ENCODE measurements at regions not wholly inside any gene's neighbourhood (a gene's known extent, or its start where the extent isn't known, plus 50 kb on each side); places are given as distances from the start of the nearest gene placed in this dataset.
"Not testable (repeated sequence)": the region's sequence is repeated elsewhere in the genome, so short reads cannot be mapped to it uniquely, and the experiment has no call there.

DNA sequence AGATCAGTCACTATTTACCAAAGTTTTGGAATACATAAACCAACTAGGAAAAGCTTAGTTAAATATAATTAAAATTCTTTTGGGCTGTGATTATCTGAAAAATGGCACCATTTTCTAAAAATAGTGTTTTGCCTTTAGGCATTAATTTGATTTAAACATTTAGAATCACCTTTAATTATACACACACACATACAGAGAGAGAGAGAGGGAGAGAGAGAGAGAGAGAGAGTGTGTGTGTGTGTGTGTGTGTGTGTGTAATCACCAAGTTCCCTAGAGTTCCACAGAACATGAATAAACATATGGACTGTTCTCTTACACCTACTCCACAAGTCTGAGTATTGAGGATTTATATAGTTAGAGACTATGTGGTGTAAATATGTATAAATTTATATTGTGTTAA is 141.2 kb upstream of the ATXN1 start:
- no peak for DNase-seq

- no peak for DNase-seq
Measured at GRCh38 chr6:16901782-16902181, 140.5 kb upstream of the ATXN1 start.

- DNase-seq = no peak
Measured at GRCh38 chr6:16901306-16901705, 140.0 kb upstream of the ATXN1 start.

GRCh38 chr6:16898640-16899396 is 137.6 kb upstream of the ATXN1 start:
- no peak for DNase-seq

GRCh38 chr6:16897669-16898068 is 136.4 kb upstream of the ATXN1 start:
- no peak for DNase-seq

DNA sequence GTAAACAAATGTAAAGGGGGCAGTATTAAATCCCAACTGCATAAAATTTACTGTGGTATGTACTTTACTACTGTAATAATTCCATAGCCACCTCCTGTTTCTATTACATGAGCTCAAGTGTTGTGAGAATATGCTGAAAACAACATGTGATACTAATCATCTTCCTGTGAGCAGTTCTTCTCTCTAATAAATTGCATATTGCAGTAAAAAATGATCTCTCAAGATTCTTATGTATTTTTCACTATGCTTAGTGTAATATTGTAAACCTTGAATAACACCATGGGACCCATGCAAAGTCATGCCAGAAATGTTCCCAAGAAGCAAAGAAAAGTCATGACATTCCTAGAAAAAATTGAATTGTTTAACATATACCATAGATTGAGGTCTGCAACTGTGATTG is 133.0 kb upstream of the ATXN1 start:
- no peak for DNase-seq

DNA sequence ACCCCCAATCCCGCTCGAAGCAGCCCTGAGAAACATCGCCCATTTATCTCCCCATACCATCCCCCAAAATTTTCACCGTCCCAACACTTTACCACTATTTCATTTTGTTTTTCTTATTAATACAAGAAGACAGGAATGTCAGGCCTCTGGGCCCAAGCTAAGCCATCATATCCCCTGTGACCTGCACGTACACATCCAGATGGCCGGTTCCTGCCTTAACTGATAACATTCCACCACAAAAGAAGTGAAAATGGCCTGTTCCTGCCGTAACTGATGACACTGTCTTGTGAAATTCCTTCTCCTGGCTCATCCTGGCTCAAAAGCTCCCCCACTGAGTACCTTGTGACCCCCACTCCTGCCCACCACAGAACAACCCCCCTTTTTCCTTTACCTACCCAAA is 129.8 kb upstream of the ATXN1 start:
- DNase-seq = not testable (repeated sequence)

GRCh38 chr6:16885411-16886160 is 124.3 kb upstream of the ATXN1 start:
- no peak for DNase-seq

GRCh38 chr6:16884526-16884925 is 123.3 kb upstream of the ATXN1 start:
- no peak for DNase-seq

- no peak for DNase-seq
Measured at GRCh38 chr6:16883414-16883813, 122.2 kb upstream of the ATXN1 start.

GRCh38 chr6:16882230-16882629 is 121.0 kb upstream of the ATXN1 start:
- DNase-seq = no peak

- DNase-seq = not testable (repeated sequence)
Measured at GRCh38 chr6:16876852-16877251, 115.6 kb upstream of the ATXN1 start.

- no peak for DNase-seq
Measured at GRCh38 chr6:16876201-16876600, 114.9 kb upstream of the ATXN1 start.

GRCh38 chr6:16873698-16874097 is 112.4 kb upstream of the ATXN1 start:
- DNase-seq = no peak

DNA sequence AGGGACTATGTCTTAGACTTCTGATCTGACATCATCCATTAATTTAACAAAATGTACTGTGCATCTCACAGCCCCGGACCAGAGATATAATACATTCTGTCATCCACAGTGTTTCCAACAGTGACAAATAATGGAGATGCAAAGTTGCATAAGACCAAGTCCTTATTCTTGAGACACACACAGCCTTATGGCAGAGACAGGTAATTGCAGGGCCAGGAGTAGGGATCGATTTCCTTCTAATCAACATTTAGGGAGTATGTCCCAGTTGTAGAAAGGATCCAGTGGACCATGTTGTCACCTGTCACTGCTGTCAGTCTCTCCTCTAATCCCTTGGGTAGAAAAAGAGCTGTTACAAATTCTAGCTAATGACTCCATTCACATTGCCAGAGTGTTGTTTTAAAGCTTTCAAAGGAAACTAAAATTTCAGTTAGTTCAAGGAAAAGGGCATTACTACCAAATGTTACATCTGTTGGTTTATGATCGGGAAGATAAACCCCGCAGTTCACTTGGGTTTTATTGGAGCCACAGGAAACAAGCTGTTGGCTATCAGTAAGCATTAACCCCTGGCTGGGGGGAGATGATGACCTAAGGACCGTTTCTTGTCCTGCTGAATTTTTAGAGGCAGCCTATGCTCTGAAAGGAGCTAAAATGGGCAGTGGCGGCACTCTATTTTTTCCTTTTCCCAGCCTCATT is 111.4 kb upstream of the ATXN1 start:
- DNase-seq = no peak

DNA sequence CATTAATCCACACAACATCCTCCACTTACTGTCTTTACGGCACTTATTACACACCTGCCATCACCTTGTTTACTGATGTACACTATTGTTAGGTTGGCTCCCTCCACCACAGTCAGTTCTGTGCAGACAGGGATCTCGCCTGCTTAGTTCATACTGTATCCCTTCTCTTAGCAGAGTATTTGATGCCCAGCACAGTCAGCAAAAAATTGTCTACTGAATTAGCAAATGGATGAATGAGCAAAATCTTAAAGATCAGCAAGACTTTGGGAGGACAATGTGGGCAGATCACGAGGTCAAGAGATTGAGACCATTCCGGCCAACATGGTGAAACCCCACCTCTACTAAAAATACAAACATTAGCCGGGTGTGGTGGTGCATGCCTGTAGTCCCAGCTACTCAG is 109.8 kb upstream of the ATXN1 start:
- no peak for DNase-seq

DNA sequence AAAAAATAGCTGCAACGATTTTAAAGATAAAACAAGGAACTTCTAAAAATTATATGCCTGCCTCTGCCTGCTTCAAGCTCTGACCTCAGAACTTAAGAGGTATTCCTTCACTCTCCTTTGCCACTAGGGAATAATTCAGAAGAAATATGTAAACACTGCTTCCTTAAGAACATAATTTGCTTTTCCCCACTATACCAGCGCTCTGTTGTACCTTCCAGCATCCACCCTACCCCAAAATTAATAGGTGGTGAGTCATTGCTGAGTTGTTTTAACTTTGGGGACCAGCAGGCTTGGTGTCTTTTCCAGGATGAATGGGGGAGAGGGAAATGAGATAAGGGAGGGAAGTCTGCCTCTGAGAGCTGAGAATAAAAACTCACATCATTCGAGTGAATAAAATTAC is 107.7 kb upstream of the ATXN1 start:
- no peak for DNase-seq

- no peak for DNase-seq
Measured at GRCh38 chr6:16857969-16858592, 96.8 kb upstream of the ATXN1 start.

DNA sequence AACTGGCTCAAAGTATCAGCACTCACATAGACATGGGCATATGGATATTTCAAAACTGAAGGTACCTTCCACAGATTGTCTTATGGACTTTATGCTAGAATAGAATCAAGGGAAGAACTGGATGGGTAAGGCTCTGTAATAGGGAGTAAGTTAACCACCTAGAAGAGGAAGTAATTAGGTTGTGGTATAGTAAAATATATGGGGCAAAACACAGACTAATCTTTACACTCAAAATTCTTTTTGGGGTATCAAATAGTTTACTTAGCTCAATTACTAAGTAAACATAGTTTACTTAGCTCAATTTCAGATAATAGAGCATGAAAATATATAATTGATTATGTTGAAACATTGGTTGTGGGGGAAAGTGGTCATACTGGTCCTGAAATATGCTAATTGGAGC is 94.2 kb upstream of the ATXN1 start:
- DNase-seq = no peak

GRCh38 chr6:16854986-16855385 is 93.7 kb upstream of the ATXN1 start:
- DNase-seq = no peak

DNA sequence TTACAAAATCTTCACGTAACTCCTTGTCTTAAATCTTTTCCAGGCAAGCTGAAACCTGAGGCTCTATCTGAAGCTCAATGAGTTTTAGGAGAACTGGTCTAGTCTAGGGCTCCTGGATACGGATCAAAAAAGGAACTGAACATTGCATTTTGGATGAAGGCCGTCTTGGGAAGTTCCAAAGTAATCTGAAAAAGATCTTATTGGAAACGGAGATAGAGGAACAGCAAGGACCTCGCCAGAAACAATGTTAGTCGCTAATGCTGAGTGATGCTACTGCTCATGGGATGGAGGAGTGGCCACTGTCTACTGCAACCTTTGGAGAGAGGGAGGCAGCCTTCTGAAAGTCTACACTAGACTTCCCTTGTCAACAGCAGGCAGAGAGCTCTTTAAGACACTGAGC is 91.4 kb upstream of the ATXN1 start:
- DNase-seq = no peak

DNA sequence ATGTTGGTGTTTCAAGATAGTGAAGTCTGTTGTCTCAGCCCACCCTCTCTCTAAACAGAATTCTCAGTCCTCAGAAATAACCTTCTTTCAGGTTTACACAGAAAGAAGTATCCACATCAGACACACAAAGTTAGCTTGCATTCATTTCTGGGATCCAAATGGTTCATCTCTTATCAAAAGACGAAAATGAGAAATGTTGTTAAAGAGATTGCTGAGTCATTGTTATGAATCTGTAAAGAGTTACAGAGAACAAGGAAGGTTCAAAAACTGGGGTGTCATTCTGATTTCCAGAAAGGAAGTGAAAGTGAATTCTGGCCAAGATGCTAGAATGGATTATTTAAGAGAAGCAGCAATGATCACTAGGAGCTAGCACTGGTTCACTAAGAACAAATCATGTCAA is 90.5 kb upstream of the ATXN1 start:
- DNase-seq = peak; percentile 17

DNA sequence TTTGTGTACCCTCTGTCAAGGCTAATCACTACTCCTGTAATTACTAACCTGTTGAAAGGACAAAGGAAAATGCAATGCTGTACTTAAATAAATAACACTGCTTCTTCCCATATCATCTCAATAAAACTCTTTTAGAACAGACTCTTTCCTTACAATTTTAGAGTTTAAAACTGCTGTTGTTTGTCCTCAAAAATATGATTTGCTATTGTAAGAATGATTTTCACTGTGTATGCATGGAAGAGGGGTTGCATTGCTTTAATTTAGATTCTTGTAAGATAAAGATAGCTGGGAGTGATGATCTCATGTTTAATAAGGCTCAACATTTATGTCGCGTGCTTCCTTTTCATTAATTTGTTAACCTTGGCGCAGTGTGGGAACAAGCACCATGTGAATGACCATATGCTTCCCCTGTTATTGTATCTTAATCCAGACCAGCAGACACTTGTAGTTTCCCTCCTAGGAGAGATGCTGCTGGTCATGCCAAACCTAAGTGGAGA is 89.8 kb upstream of the ATXN1 start:
- DNase-seq = no peak

All from RPMI8226 (cell line).